C1 segment of cervical spinal cord (tissue), 14 donors: ENCODE measurements at regions not wholly inside any gene's neighbourhood (a gene's known extent, or its start where the extent isn't known, plus 50 kb on each side); places are given as distances from the start of the nearest gene placed in this dataset.

Source experiments
- DNase-seq, 14 donors: peaks; one replicate each; lab custom pipeline; 2025; lab: John Stamatoyannopoulos, UW

DNA sequence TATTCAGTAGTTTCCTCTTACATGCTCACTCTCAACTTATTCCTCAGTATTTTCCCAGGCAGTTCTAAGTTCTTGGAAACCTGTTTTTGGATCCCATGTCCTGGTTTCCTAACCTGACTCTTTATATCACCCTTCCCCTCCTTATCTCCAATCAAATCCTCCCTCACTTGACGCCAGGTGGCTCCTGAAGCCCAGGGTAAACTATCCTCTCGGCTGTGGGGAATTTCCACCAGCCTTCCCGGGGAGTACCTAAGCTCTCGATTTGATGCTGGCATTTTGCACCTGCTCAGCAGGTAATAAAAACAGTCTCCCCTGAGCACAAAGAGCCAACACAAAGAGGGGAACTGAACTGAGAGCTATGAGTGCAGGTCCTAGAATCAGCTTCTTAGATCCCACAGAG is 538.0 kb downstream of the SLC4A3 start:
- no peak for DNase-seq

DNA sequence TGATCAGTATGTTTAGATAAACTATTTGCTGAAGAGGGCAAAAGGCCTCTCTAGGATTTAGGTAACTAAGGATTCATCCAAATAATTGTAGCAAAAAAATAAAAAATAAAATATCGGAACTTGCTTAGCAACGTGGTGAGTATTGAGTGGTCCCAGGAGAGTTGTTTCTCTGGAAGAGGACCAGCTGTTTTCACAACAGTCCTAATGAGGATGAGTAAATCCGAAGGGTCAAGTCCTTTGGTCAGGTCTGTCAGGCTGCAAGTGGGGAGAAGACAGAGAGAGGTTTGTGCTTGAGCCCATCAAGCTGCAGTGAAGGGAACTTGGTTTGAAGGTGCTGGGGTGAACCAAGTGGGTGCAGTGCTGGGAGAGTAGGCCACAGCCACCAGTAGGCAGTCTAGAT is 539.2 kb downstream of the SLC4A3 start:
- DNase-seq, result no peak

DNA sequence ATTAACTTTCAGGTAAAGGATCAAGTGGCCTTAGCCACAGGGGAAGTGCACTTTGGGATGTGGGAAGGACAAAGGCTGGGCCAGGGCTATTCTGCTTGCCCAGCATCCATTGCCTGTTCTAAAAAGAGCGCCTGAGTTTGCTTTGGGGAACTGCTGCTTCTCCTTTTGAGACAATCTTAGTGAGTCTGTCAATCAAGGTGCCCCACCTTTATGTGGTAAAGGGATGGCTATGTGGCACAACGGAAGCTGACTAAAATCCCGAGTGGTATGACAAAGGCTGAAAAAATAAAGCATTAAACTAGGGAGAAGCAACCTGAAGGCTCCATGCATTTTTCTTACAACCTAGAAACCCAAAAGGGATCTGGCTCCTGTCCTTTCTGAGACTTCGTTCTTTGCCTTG is 540.5 kb downstream of the SLC4A3 start:
- no peak for DNase-seq

DNA sequence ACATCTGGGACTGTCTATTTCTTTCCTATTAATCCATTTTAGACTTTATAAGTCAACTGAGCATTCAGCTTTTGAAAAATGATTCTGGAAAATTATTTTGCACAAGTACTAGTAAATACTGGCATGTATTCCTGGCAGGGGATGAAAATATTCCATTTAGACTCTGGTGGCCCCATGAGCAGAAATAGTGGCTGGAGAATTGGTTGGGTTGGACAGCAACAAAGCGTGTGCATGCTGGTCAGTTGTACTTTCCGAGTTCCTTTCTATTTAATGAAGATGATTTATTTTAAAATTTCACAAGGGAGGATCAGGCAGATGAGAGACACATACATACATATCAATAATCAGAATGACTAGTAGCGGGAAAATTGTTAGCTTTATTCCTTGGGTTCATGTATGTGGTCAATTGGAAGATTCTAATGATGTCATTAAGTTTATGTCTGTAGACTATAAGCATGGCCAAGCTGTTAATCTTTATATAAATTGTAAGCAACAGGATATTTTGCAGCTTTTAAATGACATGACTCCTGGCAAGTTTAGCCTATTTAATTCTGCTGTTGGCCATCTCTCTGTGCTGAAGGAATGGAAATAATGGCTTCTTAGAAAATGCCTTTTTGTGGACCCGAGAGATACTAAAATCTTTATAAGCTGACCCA is 541.6 kb downstream of the SLC4A3 start:
- DNase-seq, result no peak

DNA sequence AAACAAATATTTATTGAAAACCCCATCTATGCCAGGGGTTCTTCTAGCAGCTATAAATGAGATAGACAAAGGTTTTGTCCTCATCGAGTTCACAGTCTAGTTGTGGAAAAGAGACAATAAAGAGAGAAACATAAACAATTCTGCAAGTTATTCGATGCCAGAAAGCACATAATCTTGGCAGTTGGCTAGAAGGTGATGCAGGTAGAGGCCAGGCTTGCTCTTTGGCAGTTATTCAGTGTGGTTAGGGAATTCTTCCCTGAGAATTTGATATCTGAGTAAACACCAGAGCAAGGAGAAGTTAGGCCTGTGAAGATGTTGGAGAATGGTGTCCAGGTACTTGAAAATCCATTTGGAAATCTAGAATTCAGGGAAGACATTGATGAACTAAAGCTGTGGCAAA is 547.4 kb downstream of the SLC4A3 start:
- no peak for DNase-seq

DNA sequence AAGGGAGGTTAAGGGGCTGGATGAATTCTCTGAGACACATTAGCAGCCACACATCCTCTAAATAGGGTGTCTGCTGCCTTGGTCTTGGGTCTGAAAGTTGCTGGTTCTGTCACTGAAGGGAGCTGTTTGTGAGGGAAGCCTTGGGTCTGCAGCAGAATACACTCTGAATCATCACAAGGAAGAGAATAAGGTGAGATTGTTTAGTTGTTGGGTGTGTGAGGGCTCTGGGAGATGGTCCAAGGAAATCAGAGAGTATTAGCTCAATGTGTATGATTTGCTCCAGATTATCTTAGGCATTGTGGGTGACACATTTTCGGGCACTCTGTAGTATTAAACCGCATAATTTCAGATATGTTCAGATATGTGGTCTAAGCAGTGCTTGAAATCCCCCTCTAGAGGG is 548.5 kb downstream of the SLC4A3 start:
- DNase-seq, result no peak

DNA sequence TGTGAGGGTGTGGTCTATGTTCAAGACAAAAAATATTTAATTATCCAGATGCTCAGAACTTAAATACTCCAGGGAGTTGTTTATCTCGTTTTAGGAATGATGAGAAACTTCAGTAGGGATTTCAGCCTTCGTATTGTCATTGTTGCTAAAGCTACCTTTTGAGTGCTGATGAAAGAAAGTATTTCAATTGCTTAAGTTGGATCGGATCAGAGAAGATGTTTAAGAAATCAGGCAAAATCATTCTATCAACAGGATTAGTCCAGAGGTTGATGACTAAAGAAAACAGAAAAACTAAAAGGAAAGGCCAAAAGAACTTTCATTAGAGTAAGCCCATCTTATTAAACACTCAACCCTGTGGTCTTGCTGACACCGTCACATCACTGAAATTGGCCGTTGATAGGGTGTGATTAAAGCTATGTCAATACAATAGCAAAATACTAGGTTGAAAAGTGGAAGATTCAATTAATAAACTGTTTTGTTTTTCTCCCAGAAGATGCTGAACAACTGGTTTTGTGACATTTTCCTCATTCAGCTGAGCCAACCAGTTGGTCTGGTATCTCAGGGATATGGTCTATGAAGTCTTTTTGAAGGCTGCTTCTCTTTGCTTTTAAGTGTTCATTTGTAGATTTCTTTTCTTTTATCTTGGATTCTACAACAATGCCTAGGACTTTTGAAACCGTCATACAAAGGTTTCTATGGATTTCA is 551.7 kb downstream of the SLC4A3 start:
- no peak for DNase-seq

DNA sequence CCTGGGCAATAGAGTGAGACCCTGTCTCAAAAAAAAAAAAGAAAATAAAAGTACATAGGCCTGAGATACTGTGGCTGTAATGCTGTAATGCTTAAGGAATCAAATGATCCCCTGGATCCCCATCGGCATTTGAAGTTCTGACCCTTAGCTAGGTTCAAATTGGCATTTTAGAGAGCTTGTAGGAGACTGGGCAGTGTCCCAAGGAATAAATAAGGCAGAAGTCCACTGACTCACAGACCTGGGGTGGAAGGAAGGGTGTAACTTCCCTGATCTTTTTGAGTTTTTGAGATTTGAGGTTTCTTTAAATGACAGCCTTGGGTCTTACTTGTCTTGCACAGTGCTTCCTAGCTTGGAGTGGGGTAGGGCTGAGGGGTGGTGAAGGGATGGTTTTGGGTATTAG is 553.7 kb downstream of the SLC4A3 start:
- no peak for DNase-seq

DNA sequence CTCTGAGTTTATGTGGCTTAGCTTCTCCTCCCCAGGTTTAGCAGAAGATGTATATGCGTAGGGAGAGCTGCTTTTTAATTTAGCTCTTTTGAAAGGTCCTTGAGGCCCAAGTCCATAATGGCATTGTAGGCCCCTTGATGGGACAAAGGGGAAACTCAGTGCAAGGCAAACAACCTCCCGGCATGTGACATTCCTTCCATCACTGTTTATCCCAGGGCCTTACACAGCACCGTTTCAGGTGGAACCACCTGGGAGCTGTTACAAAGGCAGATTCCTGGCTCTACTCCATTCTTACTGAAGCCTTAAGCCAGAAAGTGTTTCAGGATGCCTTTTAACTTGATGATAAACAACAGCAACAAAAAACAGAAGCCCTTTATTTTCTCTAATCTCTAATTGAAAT is 555.4 kb downstream of the SLC4A3 start:
- no peak for DNase-seq

DNA sequence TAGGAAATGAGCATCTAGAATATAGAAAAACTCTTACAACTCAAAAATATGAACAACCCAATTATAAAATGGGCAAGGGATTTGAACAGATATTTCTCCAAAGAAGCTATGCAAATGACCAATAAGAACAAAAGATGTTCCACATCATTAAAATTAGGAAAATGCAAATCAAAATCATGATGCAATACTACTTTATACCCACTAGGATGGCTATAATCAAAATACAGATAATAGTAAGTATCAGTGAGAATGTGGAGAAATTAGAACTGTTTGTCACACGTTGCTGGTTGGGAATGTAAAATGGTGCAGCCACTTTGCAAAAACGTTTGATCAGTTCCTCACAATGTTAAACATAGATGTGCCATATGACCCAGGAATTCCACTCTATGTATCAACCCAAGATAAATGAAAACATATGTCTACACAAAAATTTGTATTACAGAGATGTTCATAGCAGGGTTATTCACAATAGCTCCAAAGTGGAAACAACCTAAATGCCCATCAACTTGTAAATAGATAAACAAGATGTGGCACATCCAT is 558.4 kb downstream of the SLC4A3 start:
- DNase-seq, result no peak

DNA sequence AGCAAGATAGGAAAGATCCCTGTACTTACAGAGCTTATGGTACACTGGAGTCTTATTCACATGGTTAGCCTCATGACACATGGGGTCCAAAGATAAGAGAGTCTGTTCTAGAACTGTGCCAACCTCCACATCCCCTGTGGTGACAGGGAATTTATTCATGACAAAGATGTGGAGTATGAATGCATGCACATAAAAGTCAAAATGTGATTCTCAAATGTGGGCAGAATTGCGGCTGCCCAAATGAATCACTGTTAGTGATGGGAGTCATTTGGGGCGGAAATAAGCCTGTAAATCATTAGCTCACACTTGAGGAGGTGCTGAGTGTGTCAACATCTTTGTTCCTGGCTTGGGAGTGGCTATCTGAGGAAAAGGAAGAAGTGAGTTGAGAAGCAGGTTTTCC is 560.6 kb downstream of the SLC4A3 start:
- DNase-seq, result no peak

DNA sequence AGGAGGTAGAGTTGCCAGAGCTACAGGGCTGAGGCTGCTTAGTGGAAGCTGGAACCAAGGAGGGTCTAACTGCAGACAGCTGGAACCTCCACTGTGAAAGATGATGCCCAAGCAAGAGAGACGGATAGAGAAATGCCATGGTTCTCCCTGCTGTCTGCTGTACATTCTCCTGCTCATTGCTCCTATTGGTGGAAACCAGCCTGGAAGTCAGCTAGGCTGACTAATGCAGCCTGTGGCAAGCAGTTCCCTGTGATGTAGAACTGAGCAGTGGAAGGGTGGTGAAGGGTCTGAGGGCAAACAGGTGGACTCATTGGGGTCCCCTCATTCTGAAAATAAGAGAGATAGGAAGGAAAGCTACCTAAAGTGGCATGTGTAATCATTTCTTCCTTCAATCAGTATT is 563.6 kb downstream of the SLC4A3 start:
- DNase-seq, result no peak

DNA sequence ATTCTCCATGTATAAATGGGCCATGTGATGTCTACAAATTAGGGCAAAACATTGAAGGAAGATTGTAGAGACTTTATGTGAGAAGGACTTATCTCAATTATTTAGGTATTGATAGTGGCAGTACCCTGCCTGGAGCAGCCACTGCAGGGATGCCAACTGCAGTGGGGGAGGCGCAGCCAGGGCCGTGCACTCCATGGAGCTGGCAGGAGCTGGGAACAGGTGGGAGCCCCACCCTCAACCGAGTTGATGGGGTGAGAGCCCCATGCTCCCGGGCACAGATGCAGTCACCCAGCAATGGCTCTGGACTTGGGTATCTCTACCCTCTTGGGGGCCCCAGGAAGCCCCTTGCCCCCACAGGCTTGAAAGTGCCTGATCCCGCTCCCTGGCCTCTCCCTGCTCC is 564.3 kb downstream of the SLC4A3 start:
- DNase-seq, result no peak

DNA sequence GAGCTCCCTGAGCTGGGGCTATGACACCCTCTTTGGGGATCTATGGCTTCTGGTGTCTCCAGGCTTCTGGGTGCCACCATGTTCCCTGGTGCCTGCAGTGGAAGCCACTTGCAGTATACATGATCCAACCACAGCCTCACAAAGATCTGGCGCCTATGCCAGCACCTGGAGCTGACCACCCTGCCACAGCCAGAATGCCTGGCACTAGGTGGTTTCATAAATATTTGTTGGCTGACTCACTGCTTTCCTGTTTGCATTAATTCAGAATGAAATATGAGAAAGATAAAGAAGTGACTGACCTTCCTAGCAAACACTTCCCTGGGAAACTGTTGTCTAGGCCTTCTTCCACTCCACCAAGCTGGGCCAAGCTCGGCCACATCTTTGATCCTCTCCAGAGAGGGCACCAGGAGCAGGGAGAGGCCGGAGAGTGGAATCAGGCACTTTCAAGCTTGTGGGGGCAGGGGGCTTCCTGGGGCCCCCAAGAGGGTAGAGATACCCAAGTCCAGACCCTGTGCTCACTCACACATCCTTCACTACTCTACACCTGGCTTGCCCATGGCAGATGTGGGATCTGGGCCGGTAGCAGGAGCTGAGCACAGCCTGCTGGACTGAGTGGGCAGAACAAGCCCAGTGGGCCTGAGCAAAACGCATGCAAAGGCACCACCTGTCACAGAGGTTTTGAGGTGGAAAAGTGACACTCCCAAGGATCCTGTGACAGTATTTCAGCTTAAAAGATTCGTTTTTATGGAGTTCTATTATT is 565.7 kb downstream of the SLC4A3 start:
- DNase-seq, result no peak

DNA sequence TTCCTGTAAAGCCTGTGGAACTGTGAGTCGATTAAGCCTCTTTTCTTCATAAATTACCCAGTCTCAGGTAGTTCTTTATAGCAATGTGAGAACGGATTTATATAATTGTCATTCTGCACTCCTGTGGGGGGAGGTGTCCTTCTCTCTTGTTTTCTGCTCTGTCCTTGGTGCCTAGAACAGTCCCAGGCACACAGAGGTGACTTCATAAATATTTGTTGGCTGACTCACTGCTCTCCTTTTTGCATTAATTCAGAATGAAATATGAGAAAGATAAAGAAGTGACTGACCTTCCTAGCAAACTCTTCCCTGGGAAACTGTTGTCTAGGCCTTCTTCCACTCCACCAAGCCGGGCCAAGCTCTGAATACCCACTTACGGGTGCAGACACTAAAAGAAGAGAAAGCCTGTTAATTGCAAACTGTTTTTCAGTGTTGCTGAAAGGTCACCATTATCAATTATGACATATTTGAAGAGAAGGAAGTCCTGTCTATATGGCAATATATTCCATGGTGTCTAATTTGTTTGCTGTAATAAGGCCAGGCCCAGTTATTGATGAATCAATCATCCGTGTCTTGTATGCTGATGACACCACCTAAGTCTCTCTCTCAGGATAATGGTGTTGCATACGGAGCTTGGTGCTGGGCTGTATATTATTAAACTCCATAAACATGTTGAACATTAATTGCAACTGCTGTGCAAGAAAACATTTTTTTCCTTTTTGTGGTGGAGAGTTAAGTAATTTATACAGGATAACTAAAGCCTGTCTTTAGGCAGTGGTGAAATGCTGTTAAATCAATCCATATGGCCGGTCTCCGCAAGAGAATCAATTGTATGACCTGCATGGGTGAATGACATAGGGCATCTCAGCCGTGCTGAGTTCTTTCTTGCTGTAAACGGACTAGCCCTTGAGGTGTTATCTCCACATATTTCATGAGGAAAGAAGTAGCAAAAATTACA is 567.5 kb downstream of the SLC4A3 start:
- DNase-seq, result no peak

DNA sequence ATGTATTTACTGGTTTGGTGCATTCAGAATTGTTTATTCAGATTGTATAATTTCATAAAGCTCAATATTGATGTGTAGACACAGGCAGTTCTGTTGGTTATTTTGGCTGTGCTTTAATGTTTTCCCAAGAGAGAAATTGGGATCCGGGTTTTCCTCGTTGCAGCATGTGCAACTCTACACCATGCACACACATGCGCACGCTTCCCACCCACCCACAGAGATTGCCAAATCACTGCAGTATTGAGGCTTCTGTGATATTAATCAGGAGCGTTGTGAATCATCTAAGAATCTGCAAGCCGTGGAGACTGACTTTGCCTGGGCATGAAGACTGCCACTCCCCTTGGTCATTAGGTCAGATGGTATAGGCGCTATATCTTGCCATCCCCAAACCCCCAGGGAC is 571.5 kb downstream of the SLC4A3 start:
- no peak for DNase-seq

DNA sequence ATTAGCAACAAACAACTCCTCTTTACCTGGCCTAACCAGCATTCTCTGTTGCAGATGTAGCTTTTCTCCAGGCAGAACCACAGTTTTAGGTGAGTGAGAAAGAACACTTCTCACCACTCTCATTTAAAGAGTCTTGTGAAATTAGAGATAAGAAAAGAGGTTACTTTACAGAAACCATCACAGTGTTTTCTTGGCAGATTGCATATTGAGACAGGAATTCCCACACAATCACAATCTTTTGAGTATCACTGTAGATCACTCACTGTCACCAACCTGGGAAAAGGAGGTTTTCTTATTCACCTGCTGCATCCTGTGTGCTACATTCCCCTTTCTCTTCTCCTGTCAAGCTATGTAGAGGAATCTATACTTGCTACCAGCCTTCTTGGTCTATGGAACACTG is 574.6 kb downstream of the SLC4A3 start:
- no peak for DNase-seq

DNA sequence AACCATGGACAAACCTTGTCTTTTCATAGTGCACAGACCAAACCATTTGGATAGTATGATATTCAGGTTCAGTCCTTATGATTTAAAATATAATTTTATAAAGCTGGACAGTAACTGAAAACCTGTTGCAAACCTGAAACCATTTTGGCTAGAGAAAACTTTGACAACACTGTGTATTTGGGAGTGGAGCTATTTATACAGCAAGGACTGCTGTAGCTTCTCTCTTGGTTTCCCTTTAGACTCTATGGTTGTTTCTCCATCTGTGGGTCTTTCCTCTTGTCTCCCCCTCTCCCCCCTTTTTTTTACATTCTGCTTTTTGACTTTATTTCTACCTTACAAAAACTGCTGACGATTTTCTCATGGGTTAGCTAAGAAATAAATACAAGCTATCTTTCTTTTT is 581.7 kb downstream of the SLC4A3 start:
- no peak for DNase-seq

DNA sequence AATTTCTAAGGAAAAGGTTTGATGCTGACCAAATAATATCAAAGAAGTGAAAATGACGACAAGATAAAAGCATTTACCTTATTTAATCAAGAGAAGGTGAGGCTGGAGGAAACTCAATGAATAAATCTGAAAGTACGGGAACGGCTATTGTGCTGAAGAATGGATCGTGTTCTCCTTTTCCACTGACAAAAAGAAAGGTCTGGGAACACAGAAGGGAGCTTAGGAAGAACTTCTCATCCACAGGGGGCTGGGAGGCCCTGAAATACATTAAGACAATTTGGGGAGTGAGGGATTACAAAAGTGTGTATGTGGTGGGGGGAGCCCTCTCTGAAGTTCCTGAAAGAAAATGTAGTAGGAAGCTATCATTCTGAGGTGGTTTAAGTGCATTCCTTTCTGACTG is 582.3 kb downstream of the SLC4A3 start:
- DNase-seq, result no peak

DNA sequence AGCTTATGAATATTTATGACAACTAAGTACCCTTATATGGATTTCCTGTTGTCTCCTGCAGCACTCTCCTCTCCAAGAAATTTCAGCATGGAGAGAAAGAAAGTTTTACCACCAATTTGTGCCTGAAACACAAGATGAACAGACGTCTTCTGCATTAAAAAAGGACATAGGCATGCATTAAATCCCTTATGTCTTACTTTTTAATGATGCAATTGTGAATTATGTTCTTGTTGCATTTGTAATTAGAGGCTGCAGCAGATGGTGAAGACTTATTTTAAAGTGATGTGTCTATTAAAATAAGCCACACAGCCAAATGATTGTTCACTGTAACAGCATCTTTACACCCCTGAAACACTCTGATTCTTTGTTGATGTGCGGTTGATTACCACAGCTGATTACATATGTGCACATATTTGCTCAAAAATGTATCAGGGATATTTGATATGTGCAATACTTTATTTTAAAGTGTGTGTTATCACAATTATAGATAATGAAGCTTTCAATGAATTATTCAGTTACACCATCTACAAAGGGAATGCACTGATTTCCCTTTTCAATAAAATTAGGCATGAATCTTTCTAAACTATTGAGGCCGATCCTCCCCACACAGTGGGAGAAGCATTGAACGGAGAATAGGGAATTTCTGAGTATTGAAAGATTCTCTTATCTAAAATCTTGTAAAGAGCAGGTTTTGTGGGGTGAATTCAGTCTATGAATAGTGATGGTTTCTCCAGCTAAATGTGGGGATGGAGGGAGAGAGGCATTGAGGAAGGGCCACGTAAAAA is 585.1 kb downstream of the SLC4A3 start:
- no peak for DNase-seq

DNA sequence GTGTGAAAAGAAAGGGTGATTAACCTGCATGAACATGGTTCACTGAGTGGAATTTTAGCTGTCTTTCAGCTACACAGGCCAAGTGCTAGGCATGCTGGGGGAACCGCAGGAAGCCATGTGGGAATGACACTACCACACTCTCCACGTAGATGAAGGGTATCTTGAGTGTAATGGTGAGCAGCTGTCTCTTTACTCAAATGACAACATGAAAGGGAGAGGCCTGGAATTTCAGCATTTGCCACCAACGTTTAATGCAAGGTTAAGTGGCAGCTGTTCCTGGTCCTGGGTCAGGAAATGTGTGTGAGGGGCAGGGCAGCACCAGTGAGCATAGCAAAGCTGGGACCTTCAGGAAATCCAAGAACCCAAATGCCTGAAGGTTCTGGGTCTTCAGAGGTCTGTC is 588.4 kb downstream of the SLC4A3 start:
- DNase-seq, result no peak
